Fibroblast of lung (primary cell): ENCODE measurements at regions not wholly inside any gene's neighbourhood (a gene's known extent, or its start where the extent isn't known, plus 50 kb on each side); places are given as distances from the start of the nearest gene placed in this dataset.

Source experiments
- DNase-seq, 2 donors: peaks; one replicate each; pipeline versions ENCODE4 v3.0.0 to v3.0.0-alpha.2; 2010; ENCODE audit warnings: low read depth in 2 of 2
- H2AFZ ChIP-seq: 2 replicates; pipeline ENCODE4 v1.5.1; 2012; ENCODE audit warnings: low read length, control low read depth, inconsistent platforms
- H3K27ac ChIP-seq: 2 replicates; pipeline ENCODE4 v1.5.1; 2011; ENCODE audit warnings: low read length, control low read depth; ENCODE audit not compliant: insufficient read depth
- H3K27me3 ChIP-seq: 2 replicates; pipeline ENCODE4 v1.5.1; 2011; ENCODE audit warnings: mild to moderate bottlenecking, low read length; ENCODE audit not compliant: control insufficient read depth, insufficient read depth
- H3K36me3 ChIP-seq: 2 replicates; pipeline ENCODE4 v1.5.1; 2011; ENCODE audit warnings: low read length; ENCODE audit not compliant: control insufficient read depth, insufficient read depth
- H3K4me1 ChIP-seq: 2 replicates; pipeline ENCODE4 v1.5.1; 2011; ENCODE audit warnings: low read length; ENCODE audit not compliant: control insufficient read depth, insufficient read depth; ENCODE audit errors: extremely low read depth
- H3K4me2 ChIP-seq: 2 replicates; pipeline ENCODE4 v1.5.1; 2011; ENCODE audit warnings: low read length, control low read depth; ENCODE audit not compliant: insufficient read depth; ENCODE audit errors: extremely low read depth
- H3K4me3 ChIP-seq, 4 experiments: fragments of 200-600 bp in 1 of 4; sonication (generic) in 1 of 4; replicated peaks in 1 of 4; 2 replicates each; pipeline ENCODE4 v1.5.1; 2011 to 2016; ENCODE audit warnings: low read length in 4 of 4, low read depth in 3 of 4, mild to moderate bottlenecking in 3 of 4, control low read depth in 2 of 4, inconsistent platforms in 1 of 4, mixed read lengths in 1 of 4; ENCODE audit not compliant: insufficient read depth in 1 of 4; ENCODE audit errors: control extremely low read depth in 1 of 4
- H3K79me2 ChIP-seq: 2 replicates; pipeline ENCODE4 v1.5.1; 2012; ENCODE audit warnings: mild to moderate bottlenecking, low read length, inconsistent platforms; ENCODE audit not compliant: control insufficient read depth, insufficient read depth
- H3K9ac ChIP-seq: 2 replicates; pipeline ENCODE4 v1.5.1; 2011; ENCODE audit warnings: mild to moderate bottlenecking, low read length, control low read depth; ENCODE audit not compliant: insufficient read depth
- H3K9me3 ChIP-seq: 2 replicates; pipeline ENCODE4 v1.5.1; 2012; ENCODE audit warnings: low read depth, low read length; ENCODE audit not compliant: control insufficient read depth, insufficient read depth
- H4K20me1 ChIP-seq: 2 replicates; pipeline ENCODE4 v1.5.1; 2011; ENCODE audit warnings: low read length; ENCODE audit not compliant: control insufficient read depth, insufficient read depth; ENCODE audit errors: extremely low read depth
- EZH2 ChIP-seq: IDR thresholded peaks from 2 replicates; pipeline ENCODE4 v1.5.1; 2012; ENCODE audit warnings: low read length, control low read depth, mild to moderate bottlenecking; ENCODE audit errors: missing control alignments
- TF ChIP-seq, protein P1 (sequence below), 2 donors: IDR thresholded peaks in 1 of 2; conservative IDR thresholded peaks in 1 of 2; 1 replicate in 1 of 2; 2 replicates in 1 of 2; pipeline ENCODE4 v1.5.1; 2011 to 2012; ENCODE audit warnings: low read length in 2 of 2, control low read depth in 1 of 2, inconsistent platforms in 1 of 2, low read depth in 1 of 2, mild to moderate bottlenecking in 1 of 2

DNA sequence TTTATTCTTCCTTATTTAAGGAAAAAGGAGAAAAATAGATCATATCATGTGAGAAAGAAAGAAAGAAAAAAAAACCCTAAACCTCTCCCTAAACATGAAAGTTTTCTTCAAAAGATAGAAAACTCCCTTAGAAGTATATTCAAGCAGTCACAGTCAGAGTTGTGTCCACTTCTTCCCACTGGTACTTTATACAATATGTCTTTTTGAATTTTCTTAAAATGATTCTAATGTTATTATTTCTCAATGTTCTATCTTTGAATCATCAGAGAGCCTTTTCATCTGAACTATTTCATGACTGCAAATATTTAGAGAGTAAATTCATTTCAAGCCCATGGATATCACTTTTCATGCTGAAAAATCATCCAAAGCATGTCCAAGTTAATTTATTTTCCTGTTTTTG, 205.2 kb upstream of the SPOPL start:
- TF ChIP-seq, protein P1, sequence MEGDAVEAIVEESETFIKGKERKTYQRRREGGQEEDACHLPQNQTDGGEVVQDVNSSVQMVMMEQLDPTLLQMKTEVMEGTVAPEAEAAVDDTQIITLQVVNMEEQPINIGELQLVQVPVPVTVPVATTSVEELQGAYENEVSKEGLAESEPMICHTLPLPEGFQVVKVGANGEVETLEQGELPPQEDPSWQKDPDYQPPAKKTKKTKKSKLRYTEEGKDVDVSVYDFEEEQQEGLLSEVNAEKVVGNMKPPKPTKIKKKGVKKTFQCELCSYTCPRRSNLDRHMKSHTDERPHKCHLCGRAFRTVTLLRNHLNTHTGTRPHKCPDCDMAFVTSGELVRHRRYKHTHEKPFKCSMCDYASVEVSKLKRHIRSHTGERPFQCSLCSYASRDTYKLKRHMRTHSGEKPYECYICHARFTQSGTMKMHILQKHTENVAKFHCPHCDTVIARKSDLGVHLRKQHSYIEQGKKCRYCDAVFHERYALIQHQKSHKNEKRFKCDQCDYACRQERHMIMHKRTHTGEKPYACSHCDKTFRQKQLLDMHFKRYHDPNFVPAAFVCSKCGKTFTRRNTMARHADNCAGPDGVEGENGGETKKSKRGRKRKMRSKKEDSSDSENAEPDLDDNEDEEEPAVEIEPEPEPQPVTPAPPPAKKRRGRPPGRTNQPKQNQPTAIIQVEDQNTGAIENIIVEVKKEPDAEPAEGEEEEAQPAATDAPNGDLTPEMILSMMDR (conservative IDR thresholded peaks at IDR 0.05 in 1 of 2, IDR thresholded peaks at IDR 0.05 in 1 of 2; ENCODE audit: low read depth in 1 of 2, low read length in 2 of 2), result no peak
- no peak for TF ChIP-seq EZH2
- no peak for DNase-seq
- Histone ChIP-seq H3K4me2 (no peak overlapping the region), H4K20me1 (no peaks in the 10 kb centered on the region), H3K27ac (no peak overlapping the region), H3K9me3 (no peaks in the 10 kb centered on the region), H3K36me3 (no peaks in the 10 kb centered on the region), H2AFZ (no peak overlapping the region), H3K9ac (no peak overlapping the region), H3K79me2 (no peaks in the 10 kb centered on the region), H3K4me1 (no peaks in the 10 kb centered on the region), H3K4me3 (no peak overlapping the region), H3K27me3 (no peaks in the 10 kb centered on the region)

DNA sequence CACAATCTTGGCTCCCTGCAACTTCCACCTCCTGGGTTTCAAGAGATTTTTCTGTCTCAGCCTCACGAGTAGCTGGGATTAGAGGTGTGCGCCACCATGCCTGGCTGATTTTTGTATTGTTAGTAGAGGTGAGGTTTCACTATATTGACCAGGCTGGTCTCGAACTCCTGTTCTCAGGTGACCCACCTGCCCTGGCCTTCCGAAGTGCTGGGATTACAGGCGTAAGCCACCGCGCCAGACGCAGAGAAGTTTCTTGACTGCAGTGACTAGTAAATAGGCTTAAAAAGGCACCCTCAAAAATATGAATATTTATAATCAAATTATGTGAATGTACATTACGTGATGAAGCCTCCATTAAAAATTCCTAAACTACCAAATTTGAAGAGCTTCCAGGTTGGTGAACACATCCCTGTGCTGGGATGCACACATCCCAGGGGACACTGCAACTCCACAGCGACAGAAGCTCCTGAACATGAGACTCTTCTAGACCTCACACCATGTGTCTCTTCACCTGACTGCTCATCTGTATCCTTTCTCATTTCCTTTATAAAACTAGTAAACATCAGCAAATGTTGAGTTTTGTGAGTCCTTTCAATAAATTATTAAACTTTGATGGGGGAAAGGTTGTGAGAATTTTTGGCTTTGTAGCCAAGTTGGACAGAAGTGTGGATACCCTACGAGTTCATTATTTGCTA, 203.3 kb upstream of the SPOPL start:
- no peaks in the 10 kb centered on the region for H4K20me1 ChIP-seq
- H3K9me3 ChIP-seq, result no peaks in the 10 kb centered on the region
- TF ChIP-seq, protein P1 (conservative IDR thresholded peaks at IDR 0.05 in 1 of 2, IDR thresholded peaks at IDR 0.05 in 1 of 2; ENCODE audit: low read depth in 1 of 2, low read length in 2 of 2), result no peak
- TF ChIP-seq EZH2, result no peak
- no peak for DNase-seq
- H3K4me2 ChIP-seq, result no peak overlapping the region
- no peaks in the 10 kb centered on the region for H3K4me1 ChIP-seq
- no peak overlapping the region for H2AFZ ChIP-seq
- no peaks in the 10 kb centered on the region for H3K36me3 ChIP-seq
- H3K27ac ChIP-seq, result no peak overlapping the region
- H3K4me3 ChIP-seq, result no peak overlapping the region
- no peak overlapping the region for H3K9ac ChIP-seq
- H3K79me2 ChIP-seq, result no peaks in the 10 kb centered on the region
- no peaks in the 10 kb centered on the region for H3K27me3 ChIP-seq

DNA sequence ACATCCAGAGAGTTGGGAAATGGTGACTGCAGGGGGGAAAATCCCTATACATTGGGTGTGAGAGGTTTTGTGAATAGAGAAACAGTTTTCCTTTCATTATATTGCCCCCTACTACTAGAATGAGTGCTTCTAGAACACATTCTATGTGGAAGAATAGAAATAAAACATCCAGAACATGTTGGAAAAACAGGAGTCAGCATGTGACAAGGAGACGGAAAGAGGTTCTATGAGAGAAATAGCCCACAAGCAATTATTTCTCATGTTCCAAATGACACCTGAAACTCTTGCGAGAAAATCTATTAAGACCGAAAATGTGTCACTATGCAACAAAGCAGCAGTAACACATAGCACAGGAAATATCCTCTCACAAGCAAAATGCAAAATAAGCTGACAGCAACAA, 202.7 kb upstream of the SPOPL start:
- no peak overlapping the region for H3K4me3 ChIP-seq
- H3K9ac ChIP-seq, result no peak overlapping the region
- no peaks in the 10 kb centered on the region for H3K79me2 ChIP-seq
- no peak overlapping the region for H2AFZ ChIP-seq
- no peaks in the 10 kb centered on the region for H3K4me1 ChIP-seq
- no peaks in the 10 kb centered on the region for H3K27me3 ChIP-seq
- no peaks in the 10 kb centered on the region for H3K9me3 ChIP-seq
- DNase-seq, result no peak
- TF ChIP-seq EZH2, result no peak
- TF ChIP-seq, protein P1 (conservative IDR thresholded peaks at IDR 0.05 in 1 of 2, IDR thresholded peaks at IDR 0.05 in 1 of 2; ENCODE audit: low read depth in 1 of 2, low read length in 2 of 2), result no peak
- no peak overlapping the region for H3K4me2 ChIP-seq
- no peaks in the 10 kb centered on the region for H3K36me3 ChIP-seq
- H3K27ac ChIP-seq, result no peak overlapping the region
- H4K20me1 ChIP-seq, result no peaks in the 10 kb centered on the region
